ENCODE measurements at regions not wholly inside any gene's neighbourhood (a gene's known extent, or its start where the extent isn't known, plus 50 kb on each side); places are given as distances from the start of the nearest gene placed in this dataset.

- Histone ChIP-seq H3K4me3 (no peak overlapping the region), H3K27ac (no peak overlapping the region), H3K4me1 (replicated peaks in 1 of 2) (no peaks in the 10 kb centered on the region), H3K27me3 (no peaks in the 10 kb centered on the region), H3K36me3 (replicated peaks in 1 of 2) (no peaks in the 10 kb centered on the region), H3K9me3 (replicated peaks in 1 of 3) (no peaks in the 10 kb centered on the region)
- 83 to 89% (median 87%) methylated on average over 3 of the region's 3 CpGs for WGBS, 4 donors
- DNase-seq, result no peak
- intact Hi-C loops (cut with DNase I), result no loop called here
- TF ChIP-seq POLR2A (IDR thresholded peaks at IDR 0.05) (no peak), CTCF (IDR thresholded peaks at IDR 0.05) (no peak)
These were observed 73.6 kb upstream of the SYPL1 start for GRCh38 chr7:106185719-106186118.

GRCh38 chr7:106183952-106184351, 71.8 kb upstream of the SYPL1 start:
- 47 to 59% (median 52%) methylated on average over 3 of the region's 3 CpGs for WGBS, 4 donors

GRCh38 chr7:106182904-106183303, 70.8 kb upstream of the SYPL1 start:
- DNase-seq, result no peak
- no peak overlapping the region for H3K27ac ChIP-seq
- WGBS, 4 donors, result 94 to 100% (median 98%) methylated on average over 1 of the region's 1 CpG
- intact Hi-C loops (cut with DNase I), result no loop called here
- no peaks in the 10 kb centered on the region for H3K9me3 ChIP-seq (replicated peaks in 1 of 3)
- no peaks in the 10 kb centered on the region for H3K27me3 ChIP-seq
- no peak overlapping the region for H3K4me3 ChIP-seq
- TF ChIP-seq CTCF (IDR thresholded peaks at IDR 0.05) (no peak), POLR2A (IDR thresholded peaks at IDR 0.05) (no peak)
- H3K36me3 ChIP-seq (replicated peaks in 1 of 2), result no peaks in the 10 kb centered on the region
- H3K4me1 ChIP-seq (replicated peaks in 1 of 2), result no peaks in the 10 kb centered on the region

More at GRCh38 chr7:106183952-106184351, 71.8 kb upstream of the SYPL1 start:
- no peaks in the 10 kb centered on the region for H3K36me3 ChIP-seq (replicated peaks in 1 of 2)
- DNase-seq, result no peak
- H3K4me1 ChIP-seq (replicated peaks in 1 of 2), result no peaks in the 10 kb centered on the region
- no peaks in the 10 kb centered on the region for H3K27me3 ChIP-seq
- H3K9me3 ChIP-seq (replicated peaks in 1 of 3), result no peaks in the 10 kb centered on the region
- no peak for TF ChIP-seq POLR2A (IDR thresholded peaks at IDR 0.05)
- no peak overlapping the region for H3K4me3 ChIP-seq
- H3K27ac ChIP-seq, result no peak overlapping the region
- intact Hi-C loops (cut with DNase I), result no loop called here

- Histone ChIP-seq H3K27me3 (no peaks in the 10 kb centered on the region), H3K4me3 (no peak overlapping the region), H3K4me1 (replicated peaks in 1 of 2) (no peaks in the 10 kb centered on the region), H3K36me3 (replicated peaks in 1 of 2) (no peaks in the 10 kb centered on the region), H3K27ac (no peak overlapping the region), H3K9me3 (replicated peaks in 1 of 3) (no peaks in the 10 kb centered on the region)
- DNase-seq, result no peak
- WGBS, 4 donors, result 82 to 87% (median 84%) methylated on average over 4 of the region's 4 CpGs
- intact Hi-C loops (cut with DNase I), result no loop called here
- TF ChIP-seq CTCF (IDR thresholded peaks at IDR 0.05) (no peak), POLR2A (IDR thresholded peaks at IDR 0.05) (no peak)
These were observed 69.7 kb upstream of the SYPL1 start for GRCh38 chr7:106181658-106182265.

- WGBS, 4 donors, result 86 to 92% (median 89%) methylated on average over 7 of the region's 7 CpGs
- TF ChIP-seq POLR2A (IDR thresholded peaks at IDR 0.05) (no peak), CTCF (IDR thresholded peaks at IDR 0.05) (no peak)
- Histone ChIP-seq H3K9me3 (replicated peaks in 1 of 3) (no peaks in the 10 kb centered on the region), H3K36me3 (replicated peaks in 1 of 2) (no peaks in the 10 kb centered on the region), H3K27me3 (no peaks in the 10 kb centered on the region), H3K27ac (no peak overlapping the region), H3K4me1 (replicated peaks in 1 of 2) (no peaks in the 10 kb centered on the region), H3K4me3 (no peak overlapping the region)
- DNase-seq, result peak in 1 of 7 donors; percentile 63
- intact Hi-C loops (cut with DNase I), result no loop called here
These were observed 68.6 kb upstream of the SYPL1 start for GRCh38 chr7:106180721-106181120.

All from adrenal gland (tissue), 9 donors.